Fibroblast of lung (primary cell): ENCODE measurements at regions not wholly inside any gene's neighbourhood (a gene's known extent, or its start where the extent isn't known, plus 50 kb on each side); places are given as distances from the start of the nearest gene placed in this dataset.

Source experiments
- CTCF ChIP-seq, 2 donors: IDR thresholded peaks in 1 of 2; conservative IDR thresholded peaks in 1 of 2; 1 replicate in 1 of 2; 2 replicates in 1 of 2; pipeline ENCODE4 v1.5.1; 2011 to 2012; ENCODE audit warnings: low read length in 2 of 2, control low read depth in 1 of 2, inconsistent platforms in 1 of 2, low read depth in 1 of 2, mild to moderate bottlenecking in 1 of 2
- EZH2 ChIP-seq: IDR thresholded peaks from 2 replicates; pipeline ENCODE4 v1.5.1; 2012; ENCODE audit warnings: low read length, control low read depth, mild to moderate bottlenecking; ENCODE audit errors: missing control alignments

DNA sequence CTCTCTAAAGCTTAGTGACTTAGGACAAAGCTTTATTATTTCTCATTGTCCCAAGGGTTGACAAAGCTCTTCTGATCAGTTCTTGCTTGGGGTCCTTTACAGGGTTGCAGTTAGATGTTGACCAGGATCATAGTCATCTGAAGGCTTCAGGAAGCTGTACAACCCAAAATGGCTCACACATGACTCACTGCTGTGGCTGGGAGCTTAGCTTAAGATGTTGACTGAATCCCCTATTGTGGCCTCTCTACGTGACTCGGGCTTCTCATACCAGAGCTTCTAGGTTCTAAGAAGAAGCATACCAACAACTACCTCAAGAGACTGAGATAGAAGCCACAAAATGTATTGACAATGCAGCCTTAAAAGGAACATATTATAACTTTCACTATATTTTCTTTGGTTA lies 569.6 kb upstream of the ROBO2 start:
- TF ChIP-seq CTCF (conservative IDR thresholded peaks at IDR 0.05 in 1 of 2, IDR thresholded peaks at IDR 0.05 in 1 of 2; ENCODE audit: low read depth in 1 of 2, low read length in 2 of 2) (no peak), EZH2 (no peak)
